SK-N-SH (cell line): ENCODE measurements at regions not wholly inside any gene's neighbourhood (a gene's known extent, or its start where the extent isn't known, plus 50 kb on each side); places are given as distances from the start of the nearest gene placed in this dataset.

ENCODE experiments used
- CTCF ChIA-PET: fragments of 300-600, 350-600 bp; formaldehyde crosslinking; extraction: SDS; loops from one replicate; lab custom pipeline; 2021; lab: Yijun Ruan, JAX
- POLR2A ChIA-PET: fragments of 350-600 bp; sonication (Branson Sonifier 250); formaldehyde crosslinking; extraction: SDS; loops from one replicate; lab custom pipeline; 2020; ENCODE audit warnings: antibody characterized with exemption, inconsistent platforms; lab: Yijun Ruan, JAX
- DNase-seq: peaks from one replicate; pipeline ENCODE4 v3.0.0; 2012
- H2AFZ ChIP-seq: fragments of 200-600 bp; sonication (generic); 2 replicates; pipeline ENCODE4 v1.8.1; 2016; ENCODE audit warnings: antibody characterized with exemption, mild to moderate bottlenecking, low read depth
- H3F3A ChIP-seq: fragments of 200-600 bp; sonication (generic); replicated peaks from 2 replicates; pipeline ENCODE3; 2016; ENCODE audit warnings: antibody characterized with exemption, mild to moderate bottlenecking; ENCODE audit not compliant: insufficient read depth
- H3K27ac ChIP-seq, 2 experiments: fragments of 200-500 bp in 1 of 2; fragments of 200-600 bp in 1 of 2; sonication (Bioruptor generic) in 1 of 2; sonication (generic), shearing (Covaris generic) in 1 of 2; 2 replicates each; pipeline versions ENCODE4 v1.5.1 to v1.6.1; 2014 to 2016; ENCODE audit warnings: low read depth in 2 of 2, inconsistent platforms in 1 of 2, low read length in 1 of 2, mild to moderate bottlenecking in 1 of 2, mixed read lengths in 1 of 2
- H3K27me3 ChIP-seq: fragments of 200-600 bp; sonication (generic), shearing (Covaris generic); 2 replicates; pipeline ENCODE4 v1.6.1; 2016; ENCODE audit warnings: mixed run types; ENCODE audit not compliant: insufficient read depth
- H3K36me3 ChIP-seq, 2 experiments: fragments of 200-500 bp in 1 of 2; fragments of 200-600 bp in 1 of 2; sonication (Bioruptor generic) in 1 of 2; sonication (generic) in 1 of 2; replicated peaks in 1 of 2; 2 replicates each; pipeline versions ENCODE3 to v1.5.1; 2014 to 2016; ENCODE audit warnings: low read length in 1 of 2, mild to moderate bottlenecking in 1 of 2; ENCODE audit not compliant: insufficient read depth in 2 of 2, control insufficient read depth in 1 of 2
- H3K4me1 ChIP-seq, 2 experiments: fragments of 200-500 bp in 1 of 2; fragments of 200-600 bp in 1 of 2; sonication (Bioruptor generic) in 1 of 2; sonication (generic), shearing (Covaris generic) in 1 of 2; 2 replicates each; pipeline versions ENCODE4 v1.5.1 to v1.6.1; 2014 to 2016; ENCODE audit warnings: low read depth in 1 of 2, low read length in 1 of 2, mixed run types in 1 of 2; ENCODE audit not compliant: insufficient read depth in 2 of 2, control insufficient read depth in 1 of 2
- H3K4me2 ChIP-seq: fragments of 200-600 bp; sonication (generic), shearing (Covaris generic); 2 replicates; pipeline ENCODE4 v1.6.1; 2017; ENCODE audit warnings: mixed run types
- H3K4me3 ChIP-seq, 2 experiments: fragments of 200-500 bp in 1 of 2; fragments of 200-600 bp in 1 of 2; sonication (Bioruptor generic) in 1 of 2; sonication (generic), shearing (Covaris generic) in 1 of 2; 2 replicates each; pipeline versions ENCODE4 v1.5.1 to v1.8.1; 2014 to 2016; ENCODE audit warnings: low read depth in 2 of 2, inconsistent platforms in 1 of 2, low read length in 1 of 2, mild to moderate bottlenecking in 1 of 2, mixed read lengths in 1 of 2, moderate library complexity in 1 of 2
- H3K79me2 ChIP-seq: fragments of 200-600 bp; sonication (generic); 2 replicates; pipeline ENCODE4 v1.8.1; 2017; ENCODE audit warnings: mild to moderate bottlenecking; ENCODE audit not compliant: insufficient read depth
- H3K9ac ChIP-seq: fragments of 200-600 bp; sonication (generic); 2 replicates; pipeline ENCODE4 v1.6.1; 2017; ENCODE audit warnings: mixed run types
- H3K9me2 ChIP-seq: fragments of 200-600 bp; sonication (generic); 2 replicates; pipeline ENCODE4 v1.6.1; 2017; ENCODE audit warnings: mixed run types
- H3K9me3 ChIP-seq: fragments of 200-600 bp; sonication (generic); 2 replicates; pipeline ENCODE4 v1.6.1; 2017; ENCODE audit warnings: mixed run types, mild to moderate bottlenecking, moderate library complexity
- H4K20me1 ChIP-seq: fragments of 200-600 bp; sonication (generic); 2 replicates; pipeline ENCODE4 v1.6.1; 2017; ENCODE audit warnings: mild to moderate bottlenecking, mixed run types; ENCODE audit not compliant: insufficient read depth
- CHD2 ChIP-seq: fragments of 150-350 bp; IDR thresholded peaks from 2 replicates; pipeline ENCODE4 v1.6.1; 2018; ENCODE audit warnings: low read length; ENCODE audit not compliant: partially characterized antibody
- EP300 ChIP-seq, 2 experiments: IDR thresholded peaks; 2 replicates each; pipeline versions ENCODE4 v1.4.0 to v1.6.1; 2012; ENCODE audit warnings: borderline replicate concordance in 1 of 2, low read depth in 1 of 2, low read length in 1 of 2
- MEF2A ChIP-seq: IDR thresholded peaks from 2 replicates; pipeline ENCODE4 v1.4.0; 2012; ENCODE audit warnings: low read depth, borderline replicate concordance
- NRF1 ChIP-seq: IDR thresholded peaks from 2 replicates; pipeline ENCODE4 v1.6.1; 2012; ENCODE audit warnings: low read depth, mild to moderate bottlenecking, low read length
- POLR2AphosphoS5 ChIP-seq: IDR thresholded peaks from 2 replicates; pipeline ENCODE4 v1.6.1; 2012; ENCODE audit warnings: low read depth, low read length
- RXRA ChIP-seq: IDR thresholded peaks from 2 replicates; pipeline ENCODE4 v1.4.0; 2012; ENCODE audit warnings: low read depth, mild to moderate bottlenecking, borderline replicate concordance
- TCF12 ChIP-seq: IDR thresholded peaks from 2 replicates; pipeline ENCODE4 v1.4.0; 2012
- USF2 ChIP-seq: fragments of 150-350 bp; IDR thresholded peaks from 2 replicates; pipeline ENCODE4 v1.6.1; 2017; ENCODE audit warnings: antibody characterized with exemption, low read length, low read depth, borderline replicate concordance
- WGBS: methylation state at CpG from one replicate; pipeline ENCODE4 v1.1.6; 2017; ENCODE audit warnings: low lambda C conversion rate; 5-methylcytosine and 5-hydroxymethylcytosine counted together
- TF ChIP-seq, protein P1 (sequence below): IDR thresholded peaks from 2 replicates; pipeline ENCODE4 v1.4.0; 2012; ENCODE audit warnings: low read depth, borderline replicate concordance
- TF ChIP-seq, protein P2 (sequence below): IDR thresholded peaks from 2 replicates; pipeline ENCODE4 v1.6.1; 2012; ENCODE audit warnings: mild to moderate bottlenecking, low read depth, low read length, moderate library complexity

DNA sequence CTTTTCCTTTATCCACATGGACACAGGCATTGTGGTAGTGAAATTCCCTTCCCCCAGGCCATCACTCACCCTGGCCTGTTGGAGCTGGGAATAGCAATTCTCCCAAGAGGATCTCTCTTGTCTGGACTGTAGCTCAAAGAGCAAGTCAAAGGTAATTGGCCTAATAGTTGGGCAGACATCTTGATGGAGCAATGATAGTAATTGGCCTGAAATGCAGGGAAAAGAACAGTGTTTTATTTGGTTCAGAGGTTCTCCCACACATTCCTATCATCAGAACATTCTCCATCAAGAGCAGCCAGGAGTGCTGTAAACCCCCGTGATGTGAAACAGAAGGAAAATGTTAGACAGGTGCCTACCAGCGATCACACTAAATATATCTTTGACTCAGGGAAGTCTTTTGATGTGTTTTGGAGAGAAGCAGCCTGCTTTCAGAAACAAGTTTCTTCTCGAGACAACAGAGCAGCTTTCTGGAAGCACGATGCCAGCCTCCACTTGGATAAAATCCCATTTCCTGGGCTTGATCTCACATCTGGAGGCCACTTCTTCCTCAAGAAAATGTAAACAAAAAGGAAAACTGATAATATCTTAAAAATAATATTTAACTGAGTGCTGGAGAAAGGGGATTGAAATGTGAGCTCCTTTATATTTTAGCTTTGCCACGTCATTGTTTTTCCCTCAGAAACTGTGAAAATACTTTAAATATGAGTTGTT, 198.1 kb upstream of the WWC1 start:
- no peak overlapping the region for H3K27ac ChIP-seq
- H3K79me2 ChIP-seq = no peaks in the 10 kb centered on the region
- POLR2A ChIA-PET = no interaction called here
- no peak overlapping the region for H3K9ac ChIP-seq
- H3K4me1 ChIP-seq = peaks cover 0 to 9% of the 10 kb centered on the region in 2 experiments; a peak in 1 of 4 replicates
- no peaks in the 10 kb centered on the region for H3K9me3 ChIP-seq
- no peaks in the 10 kb centered on the region for H4K20me1 ChIP-seq
- TF ChIP-seq RXRA (no peak), USF2 (no peak), MEF2A (no peak), POLR2AphosphoS5 (no peak), NRF1 (no peak), TCF12 (no peak), CHD2 (no peak)
- TF ChIP-seq, protein P1, sequence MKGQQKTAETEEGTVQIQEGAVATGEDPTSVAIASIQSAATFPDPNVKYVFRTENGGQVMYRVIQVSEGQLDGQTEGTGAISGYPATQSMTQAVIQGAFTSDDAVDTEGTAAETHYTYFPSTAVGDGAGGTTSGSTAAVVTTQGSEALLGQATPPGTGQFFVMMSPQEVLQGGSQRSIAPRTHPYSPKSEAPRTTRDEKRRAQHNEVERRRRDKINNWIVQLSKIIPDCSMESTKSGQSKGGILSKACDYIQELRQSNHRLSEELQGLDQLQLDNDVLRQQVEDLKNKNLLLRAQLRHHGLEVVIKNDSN = no peak
- TF ChIP-seq, all 33 proteins: peak for 0
- Histone ChIP-seq H3K36me3 (no peaks in the 10 kb centered on the region), H2AFZ (no peak overlapping the region), H3K27me3 (no peaks in the 10 kb centered on the region; the same call in 1 of the 2 replicates), H3F3A (no peaks in the 10 kb centered on the region), H3K4me3 (no peak overlapping the region), H3K9me2 (no peaks in the 10 kb centered on the region), H3K4me2 (no peak overlapping the region)
- CTCF ChIA-PET = interaction anchor here (0.7 to 2.6 kb wide), 5 partner anchors 14 to 46 kb away, joined by 3 to 8 read pairs (median 5); no protein-coding TSS in a partner anchor
- no peak for DNase-seq
- WGBS = 52% methylated on average over 5 of the region's 5 CpGs

DNA sequence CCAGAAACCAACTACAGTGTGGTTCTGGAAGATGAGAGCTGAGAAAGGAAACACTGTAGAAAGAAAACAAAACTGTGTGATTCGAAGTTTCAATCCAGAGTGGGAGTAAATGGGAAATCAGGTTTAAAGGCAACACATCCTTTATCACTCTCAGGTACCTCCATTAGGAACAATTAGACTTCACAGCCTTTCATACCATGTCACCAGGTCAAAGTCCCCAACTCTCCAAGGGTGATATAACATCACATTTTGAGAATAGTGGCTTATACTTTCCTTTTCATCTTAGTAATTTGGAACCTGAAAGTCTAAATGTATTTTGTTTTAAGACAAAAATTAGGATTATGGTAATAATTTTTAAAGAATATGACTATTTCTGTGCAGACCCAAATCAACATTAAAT, 194.9 kb upstream of the WWC1 start:
- no peaks in the 10 kb centered on the region; the same call in 1 of the 2 replicates for H3K27me3 ChIP-seq
- H3K4me1 ChIP-seq = peaks cover 0 to 9% of the 10 kb centered on the region in 2 experiments; a peak in 1 of 4 replicates
- H3K4me2 ChIP-seq = no peak overlapping the region
- no peak overlapping the region for H3K27ac ChIP-seq
- H3K36me3 ChIP-seq = no peaks in the 10 kb centered on the region
- WGBS = 9% methylated on average over 1 of the region's 1 CpG
- H3K4me3 ChIP-seq = no peak overlapping the region
- TF ChIP-seq, protein P2, sequence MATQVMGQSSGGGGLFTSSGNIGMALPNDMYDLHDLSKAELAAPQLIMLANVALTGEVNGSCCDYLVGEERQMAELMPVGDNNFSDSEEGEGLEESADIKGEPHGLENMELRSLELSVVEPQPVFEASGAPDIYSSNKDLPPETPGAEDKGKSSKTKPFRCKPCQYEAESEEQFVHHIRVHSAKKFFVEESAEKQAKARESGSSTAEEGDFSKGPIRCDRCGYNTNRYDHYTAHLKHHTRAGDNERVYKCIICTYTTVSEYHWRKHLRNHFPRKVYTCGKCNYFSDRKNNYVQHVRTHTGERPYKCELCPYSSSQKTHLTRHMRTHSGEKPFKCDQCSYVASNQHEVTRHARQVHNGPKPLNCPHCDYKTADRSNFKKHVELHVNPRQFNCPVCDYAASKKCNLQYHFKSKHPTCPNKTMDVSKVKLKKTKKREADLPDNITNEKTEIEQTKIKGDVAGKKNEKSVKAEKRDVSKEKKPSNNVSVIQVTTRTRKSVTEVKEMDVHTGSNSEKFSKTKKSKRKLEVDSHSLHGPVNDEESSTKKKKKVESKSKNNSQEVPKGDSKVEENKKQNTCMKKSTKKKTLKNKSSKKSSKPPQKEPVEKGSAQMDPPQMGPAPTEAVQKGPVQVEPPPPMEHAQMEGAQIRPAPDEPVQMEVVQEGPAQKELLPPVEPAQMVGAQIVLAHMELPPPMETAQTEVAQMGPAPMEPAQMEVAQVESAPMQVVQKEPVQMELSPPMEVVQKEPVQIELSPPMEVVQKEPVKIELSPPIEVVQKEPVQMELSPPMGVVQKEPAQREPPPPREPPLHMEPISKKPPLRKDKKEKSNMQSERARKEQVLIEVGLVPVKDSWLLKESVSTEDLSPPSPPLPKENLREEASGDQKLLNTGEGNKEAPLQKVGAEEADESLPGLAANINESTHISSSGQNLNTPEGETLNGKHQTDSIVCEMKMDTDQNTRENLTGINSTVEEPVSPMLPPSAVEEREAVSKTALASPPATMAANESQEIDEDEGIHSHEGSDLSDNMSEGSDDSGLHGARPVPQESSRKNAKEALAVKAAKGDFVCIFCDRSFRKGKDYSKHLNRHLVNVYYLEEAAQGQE = no peak
- TF ChIP-seq POLR2AphosphoS5 (no peak), NRF1 (no peak), EP300 (IDR thresholded peaks at IDR 0.05; ENCODE audit: borderline replicate concordance in 1 of 2, low read depth in 1 of 2, low read length in 1 of 2) (no peak)
- no peak for DNase-seq
- H3K9me3 ChIP-seq = no peaks in the 10 kb centered on the region
- no peaks in the 10 kb centered on the region for H3K79me2 ChIP-seq
- CTCF ChIA-PET = interaction anchor here (0.6 to 2.3 kb wide), 2 partner anchors 20 to 1783 kb away, joined by 3 to 7 read pairs; no protein-coding TSS in a partner anchor
- POLR2A ChIA-PET = no interaction called here
- no peak overlapping the region for H3K9ac ChIP-seq
- no peaks in the 10 kb centered on the region for H4K20me1 ChIP-seq
- H3K9me2 ChIP-seq = no peaks in the 10 kb centered on the region
- H3F3A ChIP-seq = no peaks in the 10 kb centered on the region
- H2AFZ ChIP-seq = no peak overlapping the region
